ENCODE measurements at regions not wholly inside any gene's neighbourhood (a gene's known extent, or its start where the extent isn't known, plus 50 kb on each side); places are given as distances from the start of the nearest gene placed in this dataset.

GRCh38 chr7:20012100-20012499 lies 205.1 kb downstream of the MACC1 start:
- no peak for TF ChIP-seq CTCF (IDR thresholded peaks at IDR 0.05)
- no peak for TF ChIP-seq POLR2A (IDR thresholded peaks at IDR 0.05)
